GM18507 (cell line): ENCODE measurements at regions not wholly inside any gene's neighbourhood (a gene's known extent, or its start where the extent isn't known, plus 50 kb on each side); places are given as distances from the start of the nearest gene placed in this dataset.

Source experiments
- DNase-seq: peaks from one replicate; pipeline ENCODE4 v3.0.0; 2011; ENCODE audit warnings: low read depth; ENCODE audit not compliant: insufficient read length; ENCODE audit errors: extremely low spot score
- FAIRE-seq: peaks from 2 replicates; lab custom pipeline; 2011; peaks lifted over from hg19 to GRCh38; lab: Jason Lieb, UNC

DNA sequence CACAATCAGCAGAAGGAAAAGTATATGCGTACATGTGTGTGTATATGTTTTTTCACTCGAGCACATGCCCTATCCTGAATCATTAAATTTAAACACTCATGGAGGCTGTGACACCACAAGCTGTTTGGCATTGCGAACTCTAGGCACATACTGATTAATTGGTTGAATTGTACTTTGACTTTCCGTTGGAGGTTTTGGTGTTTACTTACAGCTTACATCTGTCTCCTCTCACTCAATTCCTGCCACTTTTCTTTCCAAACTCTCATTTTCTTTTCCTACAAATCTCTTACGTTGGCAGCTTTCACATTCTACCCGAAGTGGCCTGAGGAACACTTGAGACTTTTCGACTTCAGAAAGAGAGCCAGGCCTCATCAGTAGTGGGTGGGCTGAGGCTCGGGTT is 434.1 kb upstream of the SEMA6D start:
- no peak for FAIRE-seq
- no peak for DNase-seq

- FAIRE-seq (no peak), DNase-seq (no peak)
Measured at GRCh38 chr15:47288794-47289193, 428.5 kb upstream of the SEMA6D start.

- no peak for DNase-seq
- no peak for FAIRE-seq
Measured at GRCh38 chr15:47289656-47290055, 427.6 kb upstream of the SEMA6D start.

- FAIRE-seq = no peak
Measured at GRCh38 chr15:47291767-47292166, 425.5 kb upstream of the SEMA6D start.

DNA sequence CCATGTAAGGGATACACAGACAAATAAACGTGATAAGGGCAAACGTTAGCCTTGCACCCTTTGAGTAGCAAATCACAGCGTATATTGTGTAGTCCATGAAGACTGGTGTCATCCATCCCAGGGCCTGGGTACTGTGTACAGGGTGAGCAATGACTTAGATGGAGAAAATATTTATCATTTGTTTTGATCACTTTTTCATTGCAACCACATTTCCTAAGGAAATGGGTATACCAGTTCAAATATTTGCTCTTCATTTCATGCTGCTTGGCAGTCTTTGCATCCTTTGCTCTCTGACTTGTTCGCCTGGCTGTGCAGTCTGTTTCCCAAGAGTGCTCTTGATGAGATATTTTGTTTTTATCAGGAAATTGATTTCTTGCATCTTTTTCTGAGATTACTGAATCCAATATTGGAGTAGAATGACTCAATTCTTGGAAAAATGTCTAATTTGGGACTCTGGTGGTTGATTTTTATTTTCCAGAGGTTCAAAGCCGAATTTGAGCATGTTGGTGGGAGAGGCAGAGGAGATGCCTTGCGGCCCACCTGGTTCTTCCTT is 424.6 kb upstream of the SEMA6D start:
- no peak for FAIRE-seq
- DNase-seq = no peak

More at GRCh38 chr15:47291767-47292166, 425.5 kb upstream of the SEMA6D start:
- no peak for DNase-seq

- DNase-seq = no peak
- no peak for FAIRE-seq
Measured at GRCh38 chr15:47293466-47294162, 423.7 kb upstream of the SEMA6D start.

GRCh38 chr15:47294765-47295259 is 422.5 kb upstream of the SEMA6D start:
- DNase-seq (no peak), FAIRE-seq (no peak)

DNA sequence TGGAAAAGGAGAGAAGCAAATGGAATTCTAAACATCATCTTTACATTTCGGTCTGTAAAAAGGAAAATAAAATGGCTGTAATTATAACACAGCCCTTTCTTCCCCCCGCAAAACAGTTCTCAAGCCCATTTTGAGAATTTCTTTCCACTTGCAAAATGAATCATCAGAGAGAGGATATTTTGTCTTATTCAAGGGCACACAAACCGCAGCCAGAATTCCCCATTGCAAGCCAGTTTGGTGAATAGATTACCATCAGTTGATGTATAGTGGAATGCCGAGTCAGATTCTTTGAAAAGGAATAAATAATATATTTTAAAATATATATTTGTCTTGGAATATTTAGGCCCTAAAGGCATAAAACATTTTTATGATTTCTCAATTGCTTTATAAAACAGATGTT is 420.4 kb upstream of the SEMA6D start:
- no peak for DNase-seq
- no peak for FAIRE-seq

DNA sequence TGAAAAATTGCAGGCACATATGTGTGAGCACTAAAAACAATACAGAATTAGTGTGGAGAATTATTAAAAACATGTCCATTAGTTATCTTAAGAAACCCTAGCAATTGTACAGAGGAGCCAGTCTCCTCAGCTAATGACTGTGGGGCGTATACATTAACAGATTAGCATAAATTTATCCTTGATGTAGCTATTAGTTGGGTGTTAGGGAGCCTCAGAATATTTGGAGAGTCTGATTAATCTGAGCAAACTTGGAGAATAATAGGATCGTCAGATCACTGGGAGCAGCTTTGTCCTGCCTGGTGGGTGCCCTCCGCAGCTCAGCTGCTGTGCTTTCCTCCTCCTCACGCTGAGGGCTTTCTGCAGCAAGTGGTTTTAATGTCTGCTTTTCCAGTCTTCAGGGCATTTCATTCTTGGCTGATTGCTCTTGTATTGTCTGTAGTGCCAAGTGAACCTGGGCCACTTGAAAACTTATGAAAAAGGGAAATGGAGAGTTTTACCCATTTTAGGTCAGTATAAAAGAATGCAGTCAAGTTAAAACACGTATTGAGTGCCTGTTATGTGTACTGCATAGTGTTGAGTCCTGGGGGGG is 417.4 kb upstream of the SEMA6D start:
- FAIRE-seq (no peak), DNase-seq (no peak)

DNA sequence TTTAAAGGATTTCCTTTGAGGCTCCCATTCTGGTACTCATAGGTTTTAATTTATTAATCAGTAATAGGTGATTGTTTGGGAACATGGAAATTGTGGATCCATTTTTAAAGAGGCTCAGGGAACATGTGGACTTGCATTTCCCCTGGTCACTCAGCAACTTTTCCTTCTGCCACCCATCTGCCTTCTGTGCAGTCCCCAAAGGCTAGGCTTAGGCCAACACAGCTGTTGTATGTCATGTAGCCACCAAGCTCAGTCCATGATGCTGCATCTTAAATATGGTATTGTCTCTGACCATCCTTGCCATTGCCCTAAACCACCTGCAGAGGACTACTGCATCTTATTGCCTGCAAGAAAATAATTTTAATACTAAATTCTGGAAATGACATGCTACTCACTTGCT is 416.7 kb upstream of the SEMA6D start:
- DNase-seq = no peak
- no peak for FAIRE-seq

GRCh38 chr15:47301481-47301880 is 415.8 kb upstream of the SEMA6D start:
- no peak for FAIRE-seq
- no peak for DNase-seq

DNA sequence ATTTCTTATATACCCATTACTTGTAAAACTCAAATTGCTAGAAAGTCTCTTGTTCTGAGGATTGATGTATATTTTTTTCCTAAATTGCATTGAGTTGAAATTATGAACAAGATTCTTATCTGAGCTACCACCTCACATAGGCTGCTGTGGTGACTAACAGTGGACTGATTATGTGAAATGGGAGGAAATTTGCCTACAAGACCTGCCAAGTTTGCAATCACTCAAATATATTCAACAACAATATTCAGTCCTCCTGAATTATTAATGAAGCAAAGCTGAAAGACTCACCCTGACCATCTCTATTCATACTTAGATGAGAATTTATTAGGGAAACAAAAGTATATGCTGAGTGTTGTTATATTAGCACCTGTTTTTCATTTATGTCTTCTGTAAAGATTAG is 412.6 kb upstream of the SEMA6D start:
- DNase-seq (no peak), FAIRE-seq (no peak)

DNA sequence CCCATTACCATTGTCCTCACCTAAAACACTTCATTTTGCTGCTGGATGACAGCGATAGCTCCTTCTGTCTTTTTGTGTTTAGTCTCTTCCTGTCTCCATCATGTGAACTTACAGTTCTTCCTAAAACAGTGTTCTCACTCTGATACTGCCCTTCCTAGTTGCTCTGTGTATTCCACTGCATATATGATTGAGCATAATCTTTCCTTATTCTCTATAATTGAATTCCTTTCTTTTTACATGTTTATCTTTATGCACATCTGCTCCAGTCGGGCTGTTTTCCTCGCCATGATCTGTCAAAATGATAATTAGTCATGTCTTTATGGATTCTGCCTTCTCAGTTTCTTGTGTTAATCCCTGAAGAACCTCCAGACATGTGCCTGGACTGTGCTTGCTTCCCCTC is 405.1 kb upstream of the SEMA6D start:
- no peak for DNase-seq
- FAIRE-seq = no peak

- FAIRE-seq = no peak
- no peak for DNase-seq
Measured at GRCh38 chr15:47326410-47327333, 390.6 kb upstream of the SEMA6D start.

DNA sequence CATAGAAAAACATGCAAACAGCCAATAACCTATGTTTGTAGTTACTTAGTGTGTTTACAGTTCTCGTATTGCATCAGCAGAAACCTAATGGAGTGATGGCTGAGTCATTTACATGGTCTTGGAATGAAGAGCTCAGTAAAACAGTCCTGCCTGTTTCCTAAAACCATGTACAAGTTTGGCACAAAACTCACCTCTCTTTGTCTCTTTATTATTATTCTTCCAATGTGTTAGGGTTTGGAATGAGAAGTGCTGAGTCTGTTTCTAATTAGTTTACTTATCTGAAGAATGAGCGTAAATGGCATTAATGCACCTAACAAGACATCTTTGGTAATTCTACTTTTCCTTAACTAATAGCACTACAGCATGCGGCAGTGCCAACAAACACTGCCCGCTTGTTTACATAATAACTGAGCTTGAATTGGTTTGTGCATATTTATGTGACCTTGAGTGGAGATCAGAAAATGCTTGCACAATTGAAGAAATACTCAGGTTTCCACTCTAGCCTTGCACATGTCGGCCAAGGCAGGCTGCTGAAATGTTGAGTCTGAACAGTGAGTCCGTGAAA is 385.4 kb upstream of the SEMA6D start:
- FAIRE-seq (no peak), DNase-seq (no peak)

DNA sequence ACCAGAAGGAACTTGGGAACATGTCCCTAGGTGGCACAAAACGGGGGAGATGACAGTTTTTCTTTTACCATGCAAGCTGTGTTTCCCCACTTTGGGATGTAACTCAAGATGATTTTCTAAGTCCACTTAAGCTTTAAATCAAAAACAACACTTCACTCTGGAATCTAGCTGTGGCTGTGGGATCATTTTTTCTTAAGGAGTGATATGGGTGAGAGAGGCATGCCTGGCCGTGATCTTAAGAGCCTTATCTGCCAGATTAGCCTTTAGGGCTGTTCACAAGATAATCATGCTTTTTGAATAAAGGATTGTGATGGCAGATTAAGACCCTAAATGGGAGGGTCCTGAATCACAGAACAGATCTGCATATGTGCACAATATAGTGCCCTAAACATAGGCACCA is 384.8 kb upstream of the SEMA6D start:
- FAIRE-seq (no peak), DNase-seq (no peak)

- no peak for FAIRE-seq
Measured at GRCh38 chr15:47333734-47334133, 383.6 kb upstream of the SEMA6D start.

DNA sequence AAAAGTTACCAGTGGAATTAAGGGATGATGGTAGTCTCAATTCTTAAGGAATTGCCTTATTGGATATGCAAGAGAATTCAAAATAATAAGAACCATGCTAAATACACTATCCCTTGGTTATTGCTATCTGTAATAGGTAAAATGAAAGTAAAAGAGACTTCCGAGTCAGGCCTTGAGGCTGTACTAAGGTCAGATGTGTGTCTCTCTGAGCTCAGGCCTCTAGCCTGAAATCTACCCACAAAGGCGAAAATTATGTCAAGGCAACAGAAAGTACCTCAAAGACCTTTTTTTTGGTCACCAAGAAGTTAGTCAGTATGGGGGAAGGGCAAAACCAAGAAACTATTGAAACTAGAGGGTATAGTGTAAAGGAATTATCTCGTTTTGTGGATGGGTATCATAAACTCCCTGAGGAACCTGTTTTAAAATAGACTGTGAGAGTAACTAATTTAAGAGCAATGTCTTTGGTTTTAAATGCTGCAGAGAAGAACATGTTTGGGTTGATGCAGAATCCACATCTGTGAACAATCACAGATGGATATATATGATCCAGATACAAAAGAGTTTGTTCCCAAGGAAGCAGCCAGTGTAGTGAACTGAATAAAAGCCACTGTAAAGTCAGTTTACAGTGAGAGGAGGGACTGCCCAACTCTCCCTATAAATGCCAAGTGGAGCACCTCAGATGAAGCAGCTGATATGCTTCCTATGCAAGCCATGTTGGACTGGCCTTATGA is 382.3 kb upstream of the SEMA6D start:
- no peak for DNase-seq
- FAIRE-seq = no peak

More at GRCh38 chr15:47333734-47334133, 383.6 kb upstream of the SEMA6D start:
- DNase-seq = no peak

DNA sequence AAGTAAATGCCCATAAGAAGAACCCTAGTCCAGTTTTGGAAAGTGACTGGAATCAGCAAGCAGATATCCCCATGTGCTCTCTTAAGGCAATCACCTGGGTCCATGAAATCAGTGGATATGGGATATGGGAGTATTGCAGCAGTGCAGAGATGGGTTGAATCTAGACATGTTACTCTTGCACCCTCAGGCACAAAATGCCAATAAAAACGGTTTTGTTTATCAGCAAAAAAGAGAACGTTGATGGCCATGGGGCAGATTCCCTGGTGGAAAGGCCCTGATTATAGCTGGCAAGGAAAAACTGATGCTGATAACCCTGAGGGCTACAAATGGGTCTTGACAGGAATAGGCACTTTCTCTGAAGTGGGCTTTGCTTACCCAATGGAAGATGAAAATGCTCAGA is 380.2 kb upstream of the SEMA6D start:
- FAIRE-seq = no peak
- DNase-seq = no peak
